Thyroid gland (tissue), 4 donors: ENCODE measurements at regions not wholly inside any gene's neighbourhood (a gene's known extent, or its start where the extent isn't known, plus 50 kb on each side); places are given as distances from the start of the nearest gene placed in this dataset.
"Not testable (repeated sequence)": the region's sequence is repeated elsewhere in the genome, so short reads cannot be mapped to it uniquely, and the experiment has no call there.

Experiments used
- DNase-seq, 2 donors: peaks; one replicate each; pipeline ENCODE4 v3.0.0-alpha.2; 2019
- H3K27ac ChIP-seq, 3 donors: fragments of 200-600 bp; sonication (generic); 1 replicate in 2 of 3; 2 replicates in 1 of 3; pipeline ENCODE4 v1.5.1; 2016 to 2019; ENCODE audit warnings: mild to moderate bottlenecking in 1 of 3, moderate library complexity in 1 of 3
- H3K27me3 ChIP-seq: fragments of 200-600 bp; sonication (generic); one replicate; pipeline ENCODE4 v1.5.1; 2019
- H3K36me3 ChIP-seq, 2 donors: fragments of 200-600 bp; sonication (generic); one replicate each; pipeline ENCODE4 v1.5.1; 2016 to 2019
- H3K4me1 ChIP-seq, 2 donors: fragments of 200-600 bp; sonication (generic); one replicate each; pipeline ENCODE4 v1.5.1; 2017 to 2019
- H3K4me3 ChIP-seq, 3 donors: fragments of 200-600 bp; sonication (generic); replicated peaks in 1 of 3; 1 replicate in 2 of 3; 2 replicates in 1 of 3; pipeline ENCODE4 v1.5.1; 2016; ENCODE audit warnings: mild to moderate bottlenecking in 1 of 3
- H3K9me3 ChIP-seq: fragments of 200-600 bp; sonication (generic); one replicate; pipeline ENCODE4 v1.5.1; 2017
- CTCF ChIP-seq, 6 experiments: fragments of 200-600 bp in 3 of 6; fragments of 450-650 bp in 3 of 6; sonication (generic) in 3 of 6; IDR thresholded peaks; one replicate each; pipeline ENCODE4 v1.5.1; 2016 to 2019; ENCODE audit warnings: antibody characterized with exemption in 6 of 6, mild to moderate bottlenecking in 2 of 6, inconsistent platforms in 1 of 6, moderate library complexity in 1 of 6
- POLR2A ChIP-seq, 2 donors: fragments of 450-650 bp; IDR thresholded peaks; one replicate each; pipeline ENCODE4 v1.6.1; 2017; ENCODE audit warnings: antibody characterized with exemption in 2 of 2, mild to moderate bottlenecking in 2 of 2, moderate library complexity in 1 of 2
- WGBS, 2 donors: methylation state at CpG; one replicate each; pipeline ENCODE4 v1.1.5; 2017; 5-methylcytosine and 5-hydroxymethylcytosine counted together
- intact Hi-C: fragments of 100-400 bp; cut with DNase I; formaldehyde crosslinking; loops from one replicate; pipeline ENCODE4 v1.15.1; 2023

- Histone ChIP-seq H3K4me1 (peaks cover 0 to 5% of the 10 kb centered on the region in 2 donors), H3K9me3 (no peaks in the 10 kb centered on the region), H3K27me3 (no peaks in the 10 kb centered on the region), H3K27ac (no peak overlapping the region), H3K36me3 (no peaks in the 10 kb centered on the region), H3K4me3 (no peak overlapping the region)
- DNase-seq, result no peak
- intact Hi-C loops, result no loop called here
- WGBS, 2 donors, result 81 to 86% methylated on average over 3 of the region's 3 CpGs
- TF ChIP-seq CTCF (IDR thresholded peaks at IDR 0.05), result no peak
- TF ChIP-seq POLR2A (IDR thresholded peaks at IDR 0.05), result no peak
These were observed 442.7 kb downstream of the BTG1 start for GRCh38 chr12:91702843-91703425.

GRCh38 chr12:91695964-91696363 is 449.7 kb downstream of the BTG1 start:
- intact Hi-C loops, result no loop called here
- Histone ChIP-seq H3K27ac (no peak overlapping the region), H3K4me1 (no peaks in the 10 kb centered on the region), H3K4me3 (no peak overlapping the region), H3K27me3 (no peaks in the 10 kb centered on the region), H3K36me3 (no peaks in the 10 kb centered on the region), H3K9me3 (no peaks in the 10 kb centered on the region)
- 93 to 95% methylated on average over 1 of the region's 1 CpG for WGBS, 2 donors
- DNase-seq, result no peak
- no peak for TF ChIP-seq CTCF (IDR thresholded peaks at IDR 0.05)
- TF ChIP-seq POLR2A (IDR thresholded peaks at IDR 0.05), result no peak

GRCh38 chr12:91695406-91695805 is 450.2 kb downstream of the BTG1 start:
- H3K4me1 ChIP-seq, H3K36me3 ChIP-seq, H3K4me3 ChIP-seq, H3K9me3 ChIP-seq, H3K27ac ChIP-seq, DNase-seq, H3K27me3 ChIP-seq, intact Hi-C loops: not testable (repeated sequence)
- WGBS, 2 donors, result 93 to 94% methylated on average over 3 of the region's 3 CpGs

- TF ChIP-seq CTCF (IDR thresholded peaks at IDR 0.05) (no peak), POLR2A (IDR thresholded peaks at IDR 0.05) (no peak)
- no peaks in the 10 kb centered on the region for H3K4me1 ChIP-seq
- H3K27me3 ChIP-seq, result no peaks in the 10 kb centered on the region
- no peak overlapping the region for H3K27ac ChIP-seq
- H3K9me3 ChIP-seq, result no peaks in the 10 kb centered on the region
- WGBS, 2 donors, result 97% methylated on average over 4 of the region's 4 CpGs
- no peak overlapping the region for H3K4me3 ChIP-seq
- intact Hi-C loops, result no loop called here
- no peak for DNase-seq
- H3K36me3 ChIP-seq, result no peaks in the 10 kb centered on the region
These were observed 455.1 kb downstream of the BTG1 start for GRCh38 chr12:91690531-91690930.

GRCh38 chr12:91687052-91688017 is 458.3 kb downstream of the BTG1 start:
- 70 to 78% methylated on average over 3 of the region's 3 CpGs for whole genome bisulfite sequencing, 2 donors
- intact Hi-C loops, result no loop called here
- H3K4me3 ChIP-seq, result no peak overlapping the region

More at GRCh38 chr12:91687052-91688017, 458.3 kb downstream of the BTG1 start:
- H3K27ac ChIP-seq, result no peak overlapping the region
- no peaks in the 10 kb centered on the region for H3K9me3 ChIP-seq
- H3K27me3 ChIP-seq, result no peaks in the 10 kb centered on the region
- H3K36me3 ChIP-seq, result no peaks in the 10 kb centered on the region
- H3K4me1 ChIP-seq, result no peaks in the 10 kb centered on the region
- TF ChIP-seq POLR2A (IDR thresholded peaks at IDR 0.05) (no peak), CTCF (IDR thresholded peaks at IDR 0.05) (no peak)
- no peak for DNase-seq
